Smooth muscle cell (in vitro differentiated cells): ENCODE measurements at regions not wholly inside any gene's neighbourhood (a gene's known extent, or its start where the extent isn't known, plus 50 kb on each side); places are given as distances from the start of the nearest gene placed in this dataset.

Source experiments
- DNase-seq: peaks from one replicate; lab custom pipeline; 2025; ENCODE audit not compliant: unreplicated experiment; lab: John Stamatoyannopoulos, UW
- H2AFZ ChIP-seq: fragments of 200-600 bp; sonication (generic); 2 replicates; pipeline ENCODE4 v1.6.0; 2016; ENCODE audit warnings: antibody characterized with exemption, low read depth, mild to moderate bottlenecking
- H3F3A ChIP-seq: fragments of 200-600 bp; sonication (generic); 2 replicates; pipeline ENCODE4 v1.6.0; 2017; ENCODE audit warnings: antibody characterized with exemption, low read depth
- H3K27ac ChIP-seq: fragments of 200-600 bp; sonication (generic); 2 replicates; pipeline ENCODE4 v1.5.1; 2016; ENCODE audit warnings: low read depth, mild to moderate bottlenecking
- H3K27me3 ChIP-seq: fragments of 200-600 bp; sonication (generic); 2 replicates; pipeline ENCODE4 v1.6.1; 2016; ENCODE audit warnings: low read depth, mild to moderate bottlenecking
- H3K36me3 ChIP-seq: fragments of 200-600 bp; sonication (generic); 2 replicates; pipeline ENCODE4 v1.5.1; 2016; ENCODE audit warnings: low read depth
- H3K4me1 ChIP-seq: fragments of 200-600 bp; sonication (generic); 2 replicates; pipeline ENCODE4 v1.5.1; 2016; ENCODE audit warnings: low read depth
- H3K4me2 ChIP-seq: fragments of 200-600 bp; sonication (generic); 2 replicates; pipeline ENCODE4 v1.6.0; 2016; ENCODE audit warnings: mild to moderate bottlenecking
- H3K4me3 ChIP-seq: fragments of 200-600 bp; sonication (generic); 2 replicates; pipeline ENCODE4 v1.5.1; 2016; ENCODE audit warnings: mild to moderate bottlenecking
- H3K79me2 ChIP-seq: fragments of 200-600 bp; sonication (generic); 2 replicates; pipeline ENCODE4 v1.6.0; 2016; ENCODE audit warnings: low read depth, mild to moderate bottlenecking
- H3K9ac ChIP-seq: fragments of 200-600 bp; sonication (generic); 2 replicates; pipeline ENCODE4 v1.6.0; 2016; ENCODE audit warnings: low read depth
- H3K9me3 ChIP-seq: fragments of 200-600 bp; sonication (generic); replicated peaks from 2 replicates; pipeline ENCODE4 v1.5.1; 2016; ENCODE audit warnings: low read depth
- H4K20me1 ChIP-seq: fragments of 200-600 bp; sonication (generic); 2 replicates; pipeline ENCODE4 v1.6.0; 2016; ENCODE audit warnings: low read depth
- CTCF ChIP-seq: fragments of 200-600 bp; sonication (generic); IDR thresholded peaks from 2 replicates; pipeline ENCODE4 v1.5.1; 2017; ENCODE audit warnings: borderline replicate concordance, mild to moderate bottlenecking, antibody characterized with exemption; ENCODE audit not compliant: insufficient read depth, poor library complexity, severe bottlenecking
- WGBS: methylation state at CpG from one replicate; pipeline ENCODE4 v1.1.7; 2016; ENCODE audit warnings: low lambda C conversion rate; 5-methylcytosine and 5-hydroxymethylcytosine counted together

- Histone ChIP-seq H3K4me3 (no peak overlapping the region), H3K4me2 (no peak overlapping the region), H3F3A (no peaks in the 10 kb centered on the region), H3K4me1 (peaks cover 9% of the 10 kb centered on the region), H3K9ac (no peak overlapping the region), H4K20me1 (no peaks in the 10 kb centered on the region), H3K79me2 (no peaks in the 10 kb centered on the region), H3K27me3 (no peaks in the 10 kb centered on the region), H3K27ac (no peak overlapping the region), H3K36me3 (no peaks in the 10 kb centered on the region), H2AFZ (no peak overlapping the region), H3K9me3 (no peaks in the 10 kb centered on the region)
- TF ChIP-seq CTCF = no peak
- DNase-seq = no peak
- WGBS = 14% methylated on average over 1 of the region's 1 CpG
Observed at GRCh38 chr3:168272343-168272985, 176.7 kb upstream of the GOLIM4 start.

DNA sequence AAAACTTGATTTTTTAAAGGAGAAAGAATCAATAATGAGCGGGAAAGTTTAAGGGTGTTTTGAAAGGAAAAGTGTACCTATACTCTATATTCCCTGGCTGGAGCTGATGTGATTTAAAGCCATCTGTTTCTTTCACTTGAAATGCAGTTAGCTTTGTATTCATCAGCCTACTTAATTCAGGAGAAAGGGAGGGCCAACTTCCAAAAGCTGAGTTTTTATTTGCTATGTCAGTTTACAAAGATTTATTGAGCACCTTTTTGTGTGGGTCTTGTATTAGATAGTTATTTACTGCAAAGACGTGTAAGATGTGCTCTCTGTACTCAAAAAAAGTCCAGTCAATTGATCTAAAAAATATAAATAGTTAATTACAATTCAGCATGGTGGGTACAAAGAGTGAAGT lies 176.2 kb upstream of the GOLIM4 start:
- Histone ChIP-seq H3K4me1 (peaks cover 9% of the 10 kb centered on the region), H3K4me2 (no peak overlapping the region), H2AFZ (no peak overlapping the region), H3K4me3 (no peak overlapping the region), H3K36me3 (no peaks in the 10 kb centered on the region), H3K27ac (no peak overlapping the region), H3K9me3 (no peaks in the 10 kb centered on the region), H3K9ac (no peak overlapping the region), H3K79me2 (no peaks in the 10 kb centered on the region), H3K27me3 (no peaks in the 10 kb centered on the region), H4K20me1 (no peaks in the 10 kb centered on the region), H3F3A (no peaks in the 10 kb centered on the region)
- DNase-seq = no peak
- TF ChIP-seq CTCF = no peak
- 91% methylated on average over 2 of the region's 2 CpGs for WGBS

DNA sequence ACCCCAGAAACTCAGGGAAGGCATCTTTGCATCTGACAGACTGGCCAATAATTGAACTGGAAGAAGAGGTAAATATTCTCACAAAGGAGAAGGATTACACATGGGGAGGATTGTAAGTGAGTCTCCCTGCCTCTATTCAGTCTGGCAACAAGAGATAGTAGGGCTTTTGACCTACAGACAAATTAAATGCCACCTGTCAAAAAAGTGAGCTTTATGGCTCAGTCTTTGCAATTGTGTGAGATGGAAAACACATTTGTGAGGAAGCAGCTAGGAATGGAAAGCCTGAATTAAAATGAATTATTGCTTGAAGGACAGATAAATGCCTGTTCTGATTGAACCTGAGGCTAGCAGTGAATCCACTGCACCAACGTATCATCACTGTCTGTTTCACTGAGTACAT lies 173.3 kb upstream of the GOLIM4 start:
- Histone ChIP-seq H3K9ac (no peak overlapping the region), H3K4me3 (no peak overlapping the region), H3K4me1 (peaks cover 9% of the 10 kb centered on the region), H3K27ac (no peak overlapping the region), H2AFZ (no peak overlapping the region), H3K4me2 (no peak overlapping the region), H3K9me3 (no peaks in the 10 kb centered on the region), H3K27me3 (no peaks in the 10 kb centered on the region), H3F3A (no peaks in the 10 kb centered on the region), H3K79me2 (no peaks in the 10 kb centered on the region), H4K20me1 (no peaks in the 10 kb centered on the region), H3K36me3 (no peaks in the 10 kb centered on the region)
- no peak for TF ChIP-seq CTCF
- DNase-seq = no peak
- WGBS = 78% methylated on average over 1 of the region's 1 CpG

- H3K4me3 ChIP-seq = no peak overlapping the region
- 89% methylated on average over 1 of the region's 1 CpG for WGBS
- no peak overlapping the region for H2AFZ ChIP-seq
- H3K36me3 ChIP-seq = no peaks in the 10 kb centered on the region
- DNase-seq = no peak
- TF ChIP-seq CTCF = no peak
- H3K27me3 ChIP-seq = no peaks in the 10 kb centered on the region
- no peak overlapping the region for H3K4me2 ChIP-seq
- H4K20me1 ChIP-seq = no peaks in the 10 kb centered on the region
- peaks cover 9% of the 10 kb centered on the region for H3K4me1 ChIP-seq
- H3K9ac ChIP-seq = no peak overlapping the region
- H3K27ac ChIP-seq = no peak overlapping the region
- no peaks in the 10 kb centered on the region for H3K9me3 ChIP-seq
- no peaks in the 10 kb centered on the region for H3K79me2 ChIP-seq
- no peaks in the 10 kb centered on the region for H3F3A ChIP-seq
Observed at GRCh38 chr3:168267179-168267578, 171.5 kb upstream of the GOLIM4 start.
